ENCODE measurements at regions not wholly inside any gene's neighbourhood (a gene's known extent, or its start where the extent isn't known, plus 50 kb on each side); places are given as distances from the start of the nearest gene placed in this dataset.
"Not testable (repeated sequence)": the region's sequence is repeated elsewhere in the genome, so short reads cannot be mapped to it uniquely, and the experiment has no call there.

DNA sequence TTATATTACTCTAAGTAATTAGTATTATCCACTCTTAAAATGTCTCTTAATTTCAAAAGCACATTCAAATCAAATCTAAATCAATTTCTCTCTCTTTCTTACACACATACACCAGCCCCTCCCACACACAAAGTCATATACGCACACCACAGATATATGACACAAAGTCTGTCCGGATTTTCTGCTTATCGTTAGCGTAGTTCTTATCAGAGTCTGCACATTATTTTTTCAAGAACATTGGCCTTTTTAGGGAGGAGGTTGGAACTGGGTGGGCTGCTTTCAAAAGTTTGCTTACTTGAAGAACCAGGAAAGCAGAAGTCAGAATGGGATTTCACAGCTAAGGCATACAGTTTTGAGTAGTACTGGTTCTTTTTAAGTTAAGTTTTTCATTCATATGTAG, 387.6 kb upstream of the CHRM2 start:
- DNase-seq (ENCODE audit: low read depth): no peak
- TF ChIP-seq, protein P1, sequence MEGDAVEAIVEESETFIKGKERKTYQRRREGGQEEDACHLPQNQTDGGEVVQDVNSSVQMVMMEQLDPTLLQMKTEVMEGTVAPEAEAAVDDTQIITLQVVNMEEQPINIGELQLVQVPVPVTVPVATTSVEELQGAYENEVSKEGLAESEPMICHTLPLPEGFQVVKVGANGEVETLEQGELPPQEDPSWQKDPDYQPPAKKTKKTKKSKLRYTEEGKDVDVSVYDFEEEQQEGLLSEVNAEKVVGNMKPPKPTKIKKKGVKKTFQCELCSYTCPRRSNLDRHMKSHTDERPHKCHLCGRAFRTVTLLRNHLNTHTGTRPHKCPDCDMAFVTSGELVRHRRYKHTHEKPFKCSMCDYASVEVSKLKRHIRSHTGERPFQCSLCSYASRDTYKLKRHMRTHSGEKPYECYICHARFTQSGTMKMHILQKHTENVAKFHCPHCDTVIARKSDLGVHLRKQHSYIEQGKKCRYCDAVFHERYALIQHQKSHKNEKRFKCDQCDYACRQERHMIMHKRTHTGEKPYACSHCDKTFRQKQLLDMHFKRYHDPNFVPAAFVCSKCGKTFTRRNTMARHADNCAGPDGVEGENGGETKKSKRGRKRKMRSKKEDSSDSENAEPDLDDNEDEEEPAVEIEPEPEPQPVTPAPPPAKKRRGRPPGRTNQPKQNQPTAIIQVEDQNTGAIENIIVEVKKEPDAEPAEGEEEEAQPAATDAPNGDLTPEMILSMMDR (conservative IDR thresholded peaks at IDR 0.05; ENCODE audit: control insufficient read depth, insufficient read depth, low read depth, low read length): no peak
- H3K4me3 ChIP-seq (ENCODE audit: control insufficient read depth, low read depth, low read length): no peak overlapping the region

DNA sequence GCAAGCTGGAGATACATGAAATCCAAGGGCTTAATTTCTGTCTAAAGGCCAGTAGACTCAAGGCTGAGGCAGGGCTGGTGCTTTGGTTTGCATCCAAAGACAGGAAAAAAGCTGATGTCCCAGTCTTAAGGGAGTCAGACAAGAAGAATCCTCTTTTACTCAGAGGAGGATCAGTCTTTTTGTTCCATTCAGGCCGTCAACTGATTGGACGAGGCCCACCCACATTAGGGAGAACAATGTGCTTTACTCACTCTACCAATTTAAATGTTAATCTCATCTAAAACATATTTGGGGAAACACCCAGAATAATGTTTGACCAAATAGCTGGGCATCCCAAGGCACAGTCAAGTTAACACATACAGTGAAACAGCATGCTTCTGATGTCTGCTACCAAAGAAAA, 388.5 kb upstream of the CHRM2 start:
- no peak overlapping the region for H3K4me3 ChIP-seq (ENCODE audit: control insufficient read depth, low read depth, low read length)
- TF ChIP-seq, protein P1 (conservative IDR thresholded peaks at IDR 0.05; ENCODE audit: control insufficient read depth, insufficient read depth, low read depth, low read length): no peak
- no peak for DNase-seq (ENCODE audit: low read depth)

DNA sequence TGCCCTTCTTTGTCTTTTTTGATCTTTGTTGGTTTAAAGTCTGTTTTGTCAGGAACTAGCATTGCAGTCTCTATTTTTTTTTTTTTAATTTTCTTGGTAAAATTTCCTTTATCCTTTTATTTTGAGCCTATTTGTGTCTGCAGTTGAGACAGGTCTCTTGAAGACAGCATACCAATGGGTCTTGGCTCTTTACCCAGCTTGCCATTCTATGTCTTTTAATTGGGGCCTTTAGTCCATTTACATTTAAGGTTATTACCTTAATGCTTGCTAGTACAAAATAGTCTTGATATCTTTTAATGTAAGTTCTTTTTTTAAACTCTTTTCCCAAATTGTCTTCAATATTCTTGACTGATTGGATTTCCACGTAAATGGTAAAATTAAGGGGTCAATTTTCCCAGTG, 398.3 kb upstream of the CHRM2 start:
- TF ChIP-seq, protein P1 (conservative IDR thresholded peaks at IDR 0.05; ENCODE audit: control insufficient read depth, insufficient read depth, low read depth, low read length): no peak
- H3K4me3 ChIP-seq (ENCODE audit: control insufficient read depth, low read depth, low read length): no peak overlapping the region
- DNase-seq (ENCODE audit: low read depth): no peak

DNA sequence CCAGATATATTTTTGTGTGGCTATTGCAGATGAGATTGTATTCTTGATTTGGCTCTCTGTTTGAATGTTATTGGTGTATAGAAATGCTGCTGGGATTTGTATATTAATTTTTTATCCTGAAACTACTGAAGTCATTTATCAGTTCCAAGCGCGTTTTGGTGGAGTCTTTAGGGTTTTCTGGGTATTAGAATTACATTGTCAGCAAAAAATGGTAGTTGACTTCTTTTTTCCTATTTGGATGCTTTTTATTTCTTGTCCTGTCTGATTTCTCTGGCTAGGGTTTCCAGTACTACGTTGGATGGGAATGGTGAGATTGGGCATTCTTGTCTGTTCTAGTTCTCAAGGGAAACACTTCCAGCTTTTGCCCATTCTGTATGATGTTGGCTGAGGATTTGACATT, 415.5 kb upstream of the CHRM2 start:
- DNase-seq (ENCODE audit: low read depth): no peak
- no peak overlapping the region for H3K4me3 ChIP-seq (ENCODE audit: control insufficient read depth, low read depth, low read length)
- TF ChIP-seq, protein P1 (conservative IDR thresholded peaks at IDR 0.05; ENCODE audit: control insufficient read depth, insufficient read depth, low read depth, low read length): no peak

DNA sequence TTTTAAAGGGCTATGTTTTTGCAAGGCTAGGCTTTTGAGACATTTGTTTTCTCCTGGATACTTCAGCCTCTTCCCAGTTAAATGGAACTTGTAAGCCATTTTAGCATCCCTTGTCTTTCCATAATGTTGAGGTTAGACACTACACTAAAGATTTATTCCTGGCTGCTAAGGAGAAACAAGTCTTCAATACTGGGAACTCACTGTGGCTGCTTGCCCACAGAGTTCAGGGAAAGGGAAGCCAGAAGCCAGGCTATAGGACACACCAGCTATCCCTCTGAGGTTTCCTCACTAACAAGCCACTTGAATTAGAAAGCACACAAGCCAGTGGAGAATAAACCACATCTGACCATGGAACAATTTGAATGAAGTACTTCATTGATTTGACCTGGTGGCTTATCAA, 421.7 kb upstream of the CHRM2 start:
- no peak for DNase-seq (ENCODE audit: low read depth)
- H3K4me3 ChIP-seq (ENCODE audit: control insufficient read depth, low read depth, low read length): no peak overlapping the region
- TF ChIP-seq, protein P1 (conservative IDR thresholded peaks at IDR 0.05; ENCODE audit: control insufficient read depth, insufficient read depth, low read depth, low read length): no peak

DNA sequence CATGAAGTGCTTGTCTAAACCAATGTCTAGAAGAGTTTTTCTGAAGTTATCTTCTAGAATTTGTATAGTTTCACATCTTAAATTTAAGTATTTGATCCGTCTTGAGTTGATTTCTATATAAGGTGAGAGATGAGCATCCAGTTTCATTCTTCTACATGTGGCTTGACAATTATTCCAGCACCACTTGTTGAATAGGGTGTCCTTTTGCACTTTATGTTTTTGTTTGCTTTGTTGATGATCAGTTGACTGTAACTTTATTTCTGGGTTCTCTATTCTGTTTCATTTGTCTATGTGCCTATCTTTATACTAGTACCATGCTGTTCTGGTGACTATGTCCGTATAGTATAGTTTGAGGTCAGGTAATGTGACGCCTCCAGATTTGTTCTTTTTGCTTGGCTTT, 426.6 kb upstream of the CHRM2 start:
- TF ChIP-seq, protein P1 (conservative IDR thresholded peaks at IDR 0.05; ENCODE audit: control insufficient read depth, insufficient read depth, low read depth, low read length): no peak
- H3K4me3 ChIP-seq (ENCODE audit: control insufficient read depth, low read depth, low read length): no peak overlapping the region
- DNase-seq (ENCODE audit: low read depth): no peak

DNA sequence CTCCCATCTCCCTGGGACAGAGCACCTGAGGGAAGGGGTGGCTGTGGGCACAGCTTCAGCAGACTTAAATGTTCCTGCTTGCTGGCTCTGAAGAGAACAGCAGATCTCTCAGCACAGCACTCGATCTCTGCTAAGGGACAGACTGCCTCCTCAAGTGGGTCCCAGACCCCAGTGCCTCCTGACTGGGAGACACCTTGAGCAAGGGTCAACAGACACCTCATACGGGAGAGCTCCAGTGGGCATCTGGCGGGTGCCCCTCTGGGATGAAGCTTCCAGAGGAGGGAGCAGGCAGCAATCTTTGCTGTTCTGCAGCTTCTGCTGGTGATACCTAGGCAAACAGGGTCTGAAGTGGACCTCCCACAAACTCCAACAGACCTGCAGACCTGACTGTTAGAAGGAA, 436.7 kb upstream of the CHRM2 start:
- not testable (repeated sequence) for DNase-seq (ENCODE audit: low read depth); H3K4me3 ChIP-seq (ENCODE audit: control insufficient read depth, low read depth, low read length)

Data from fibroblast of mammary gland (primary cell).